Activated CD8-positive, alpha-beta memory T cell treated with anti-CD3 and anti-CD28 coated beads, Interleukin-2, amount 50 U/mL, for 1 hour (primary cell): ENCODE measurements at regions not wholly inside any gene's neighbourhood (a gene's known extent, or its start where the extent isn't known, plus 50 kb on each side); places are given as distances from the start of the nearest gene placed in this dataset.

Experiments used
- DNase-seq: peaks from one replicate; pipeline ENCODE4 v3.0.0-alpha.2; 2020; ENCODE audit errors: extremely low read depth

DNA sequence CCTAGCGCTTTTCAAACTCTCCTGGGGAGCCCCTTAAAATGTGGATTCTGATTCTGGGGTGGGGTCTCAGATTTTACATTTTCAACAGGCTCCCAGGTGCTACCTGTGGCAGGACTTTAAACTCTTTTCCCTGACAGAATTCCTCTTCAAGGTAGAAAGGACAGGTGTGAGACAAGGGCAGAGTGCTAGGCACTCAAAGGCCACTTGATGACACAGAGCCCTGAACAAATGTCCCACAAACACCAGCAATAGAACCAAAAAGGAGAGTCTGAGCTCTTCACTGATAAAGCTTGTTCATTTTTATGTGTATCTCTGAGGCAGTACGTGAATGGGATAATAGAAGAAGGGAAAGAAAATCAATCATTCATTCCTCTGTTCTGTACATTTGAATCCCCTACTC is 77.7 kb upstream of the PELI1 start:
- no peak for DNase-seq

DNA sequence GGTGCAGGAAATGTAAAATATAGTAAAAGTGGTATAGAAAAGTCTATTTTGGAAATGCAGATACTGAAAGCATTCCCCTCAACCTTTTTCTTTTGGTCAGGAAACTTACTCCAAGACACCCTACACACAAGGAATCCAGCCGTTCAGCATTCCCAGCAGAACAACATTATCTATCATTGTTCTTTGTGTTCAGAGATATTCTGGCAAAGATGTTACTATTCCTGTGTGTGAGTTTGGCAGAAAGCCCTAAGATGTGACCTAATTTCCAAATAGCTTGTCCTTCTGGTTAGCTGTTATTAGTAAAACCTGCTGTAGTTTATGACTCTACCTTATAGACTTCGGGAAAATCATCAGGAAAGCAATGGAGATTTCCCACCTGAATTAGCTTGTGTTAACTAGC is 78.1 kb upstream of the PELI1 start:
- DNase-seq = no peak

DNA sequence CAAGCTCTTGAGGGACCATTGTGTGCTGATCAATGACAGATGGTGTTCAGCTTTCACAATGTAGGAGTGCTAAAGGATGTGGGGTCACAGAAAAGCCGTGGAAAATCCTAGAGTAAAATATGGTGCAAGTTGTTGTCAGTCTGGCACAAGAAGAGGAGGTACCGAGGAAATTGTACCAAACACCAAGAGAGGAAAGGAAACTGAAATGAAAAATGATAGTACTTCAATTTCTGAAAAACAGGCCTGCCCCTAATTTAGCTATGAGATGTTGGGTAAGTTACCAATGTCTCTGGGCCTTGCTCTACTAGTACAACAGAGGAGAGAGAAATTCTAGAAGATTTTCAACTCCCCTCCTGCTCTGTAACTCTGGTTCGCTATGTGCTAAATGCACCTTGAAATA is 78.8 kb upstream of the PELI1 start:
- no peak for DNase-seq

DNA sequence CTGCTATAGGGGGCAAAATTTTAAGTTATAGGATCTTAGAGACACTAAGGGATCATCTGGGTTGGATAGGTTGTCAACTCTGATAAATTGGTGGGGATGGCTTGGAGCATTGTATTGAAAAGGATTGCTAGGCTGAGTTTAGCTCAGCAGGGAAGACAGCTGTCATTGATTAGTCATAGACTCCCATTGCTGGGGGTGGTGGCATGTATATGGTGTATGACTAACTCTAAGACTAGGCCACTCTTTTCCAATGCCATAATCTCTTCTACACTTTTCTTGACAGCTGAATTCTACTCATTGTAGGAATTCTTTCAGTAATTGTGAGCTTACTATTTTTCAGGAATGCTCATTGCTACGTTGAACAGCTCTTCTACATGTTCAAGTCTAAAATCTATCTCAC is 81.3 kb upstream of the PELI1 start:
- DNase-seq = no peak

DNA sequence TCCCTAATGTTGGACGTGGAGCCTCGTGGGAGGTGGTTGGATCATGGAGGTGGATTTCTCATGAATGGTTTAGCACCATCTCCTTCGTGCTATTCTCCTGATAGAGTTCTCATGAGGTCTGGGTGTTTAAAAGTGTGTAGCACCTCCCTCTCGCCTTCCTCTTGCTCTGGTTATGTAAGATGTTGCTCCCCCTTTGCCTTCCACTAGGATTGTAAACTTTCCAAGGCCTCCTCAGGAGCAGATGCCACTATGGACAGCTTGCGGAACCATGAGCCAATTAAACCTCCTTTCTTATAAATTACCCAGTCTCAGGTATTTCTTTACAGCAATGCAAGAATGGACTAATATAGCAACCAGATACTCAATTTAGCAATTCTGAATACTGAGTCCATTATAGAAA is 82.4 kb upstream of the PELI1 start:
- DNase-seq = no peak

DNA sequence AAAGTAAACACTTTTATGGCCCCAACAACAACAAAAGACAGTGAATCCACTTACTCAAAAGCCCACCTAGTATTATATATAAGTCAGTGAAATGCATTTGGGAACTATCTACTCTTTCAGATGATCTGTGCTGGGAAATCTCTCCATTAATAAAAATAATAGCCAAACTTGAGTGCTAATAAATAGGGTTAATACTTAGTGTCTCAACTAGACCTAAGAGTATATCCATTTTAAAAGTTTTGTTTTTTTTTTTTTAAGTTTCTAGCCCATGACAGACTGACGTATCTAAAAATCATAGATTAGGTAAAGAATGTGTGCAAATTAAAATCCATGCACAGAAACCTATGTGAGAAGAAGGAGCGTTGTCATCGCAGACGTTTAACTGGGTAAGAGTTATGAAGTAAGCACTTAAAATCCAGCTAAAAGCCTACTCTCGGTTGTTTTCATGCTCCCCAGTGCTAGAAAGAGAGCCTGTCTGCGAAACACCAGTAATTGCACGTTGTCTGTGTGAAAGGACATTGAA is 83.4 kb upstream of the PELI1 start:
- no peak for DNase-seq

DNA sequence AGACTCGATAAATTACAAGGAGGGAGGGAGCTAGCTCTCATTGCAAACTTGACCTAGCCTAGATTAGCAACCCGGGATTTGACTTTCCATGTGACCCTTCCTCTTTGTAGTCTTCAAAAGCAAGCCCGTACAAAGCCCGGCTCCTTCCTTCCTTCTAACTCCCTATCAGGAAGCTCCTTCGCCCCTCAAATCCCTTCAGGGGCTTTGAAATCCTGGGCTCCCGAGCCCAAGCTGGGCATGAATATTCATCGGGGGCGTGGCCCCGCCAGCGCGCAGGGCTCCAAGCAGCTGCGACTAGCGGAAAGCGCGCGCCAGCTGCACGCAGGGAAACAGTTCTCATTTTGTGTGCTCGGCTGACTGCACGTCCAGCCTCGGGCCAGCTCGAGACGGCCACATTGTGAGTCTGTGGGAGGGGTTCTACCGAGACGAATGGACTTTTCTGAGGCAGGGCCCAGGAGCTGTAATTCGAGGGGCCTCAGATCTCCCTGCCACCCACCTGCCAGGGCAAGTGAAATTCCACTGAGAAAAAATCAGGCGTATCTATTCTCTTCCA is 84.0 kb upstream of the PELI1 start:
- DNase-seq = no peak

DNA sequence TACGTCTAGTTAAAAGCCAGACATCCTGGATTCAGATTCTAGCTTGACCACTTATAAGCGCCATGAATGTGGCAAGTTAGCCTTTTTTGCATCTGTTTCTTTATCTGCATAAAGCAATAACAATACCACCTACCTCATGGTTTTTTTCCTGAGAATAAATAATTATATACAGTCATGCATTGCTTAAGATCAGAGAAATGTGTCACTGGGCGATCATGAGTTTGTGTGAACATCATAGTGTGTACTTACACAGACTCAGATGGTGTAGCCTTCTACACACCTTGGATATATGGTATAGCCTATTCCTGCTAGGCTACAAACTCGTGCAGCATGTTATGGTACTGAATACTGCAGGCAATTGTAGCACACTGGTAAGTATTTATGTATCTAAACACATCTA is 84.7 kb upstream of the PELI1 start:
- DNase-seq = no peak

DNA sequence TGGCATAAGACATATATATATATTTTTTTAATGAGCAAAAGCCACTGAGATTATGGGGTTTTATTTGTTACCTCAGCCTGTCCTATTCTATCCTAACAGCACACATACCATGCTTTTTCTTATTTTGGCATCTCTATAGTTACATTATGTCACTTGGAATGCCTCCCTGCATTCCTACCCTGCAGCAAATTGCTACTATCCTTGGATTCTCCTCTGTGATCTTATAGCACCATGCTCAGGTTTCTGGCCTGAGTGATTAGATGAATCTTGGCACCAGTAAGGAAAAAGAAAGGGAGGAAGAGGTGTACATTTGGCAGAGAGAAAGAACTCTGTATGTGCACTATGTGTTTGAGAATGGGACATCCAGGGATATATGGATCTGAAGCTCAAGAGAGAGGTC is 86.3 kb upstream of the PELI1 start:
- no peak for DNase-seq

DNA sequence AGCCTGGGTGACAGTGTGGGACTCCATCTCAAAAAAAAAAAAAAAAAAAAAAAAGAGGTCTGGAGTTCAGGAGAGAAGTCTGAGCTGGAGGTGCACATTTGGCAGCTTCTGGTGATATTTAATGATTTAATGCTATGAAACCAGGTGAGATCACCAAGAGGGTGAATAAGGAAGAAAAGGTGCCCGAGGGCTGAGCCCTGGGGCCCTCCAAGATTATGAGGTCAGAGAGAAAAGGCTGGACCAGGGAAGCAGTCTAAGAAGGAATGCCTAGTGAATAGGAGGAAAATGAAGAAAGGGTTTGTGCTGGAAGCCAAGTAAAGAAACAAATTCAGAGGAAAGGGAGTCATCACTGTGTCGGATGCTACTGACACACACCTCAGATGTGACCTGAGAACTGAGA is 88.0 kb upstream of the PELI1 start:
- DNase-seq = no peak

DNA sequence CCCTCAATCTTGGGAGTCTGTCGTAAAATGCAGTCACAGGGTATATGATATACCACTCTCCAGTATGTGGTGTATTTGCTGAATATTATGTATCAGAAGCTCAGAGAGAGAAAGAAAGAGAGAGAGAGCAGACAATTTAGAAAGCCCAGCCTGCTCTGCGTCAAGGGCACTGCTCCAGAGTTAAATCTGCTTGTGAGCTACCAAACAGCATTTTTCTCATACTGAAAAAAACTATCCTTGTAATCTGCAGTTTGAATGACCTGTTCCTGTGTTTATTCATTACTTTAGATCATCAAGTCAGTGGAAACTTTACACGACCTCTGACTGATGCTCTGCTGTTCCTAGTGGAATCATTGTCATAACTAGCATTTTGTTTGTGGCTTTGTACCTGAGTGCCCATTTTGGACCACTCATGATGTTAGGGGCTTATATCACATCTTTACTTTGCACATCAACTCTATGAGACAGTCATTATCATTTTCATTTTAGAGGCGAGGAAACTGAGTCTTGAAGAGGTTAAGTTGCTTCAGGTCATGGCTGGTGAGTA is 89.2 kb upstream of the PELI1 start:
- DNase-seq = no peak

DNA sequence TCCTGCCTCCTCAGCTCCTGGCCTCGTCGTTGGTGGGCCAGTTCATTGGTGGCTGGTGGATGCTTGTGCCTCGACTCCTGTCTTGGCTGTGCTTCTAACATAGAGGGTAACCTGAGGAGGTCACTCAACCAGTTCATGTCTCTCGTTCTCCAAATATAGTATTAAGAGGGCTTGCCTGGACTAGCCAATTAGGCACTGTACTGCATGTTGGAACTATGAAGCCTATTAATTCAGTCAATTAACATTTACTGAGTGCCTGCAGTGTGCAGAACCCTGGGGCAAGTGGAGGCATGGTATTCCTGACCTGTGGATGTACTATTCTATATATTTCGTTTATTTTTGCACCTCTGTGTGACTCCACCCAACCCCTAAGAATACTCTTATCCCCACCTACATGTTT is 89.9 kb upstream of the PELI1 start:
- no peak for DNase-seq

DNA sequence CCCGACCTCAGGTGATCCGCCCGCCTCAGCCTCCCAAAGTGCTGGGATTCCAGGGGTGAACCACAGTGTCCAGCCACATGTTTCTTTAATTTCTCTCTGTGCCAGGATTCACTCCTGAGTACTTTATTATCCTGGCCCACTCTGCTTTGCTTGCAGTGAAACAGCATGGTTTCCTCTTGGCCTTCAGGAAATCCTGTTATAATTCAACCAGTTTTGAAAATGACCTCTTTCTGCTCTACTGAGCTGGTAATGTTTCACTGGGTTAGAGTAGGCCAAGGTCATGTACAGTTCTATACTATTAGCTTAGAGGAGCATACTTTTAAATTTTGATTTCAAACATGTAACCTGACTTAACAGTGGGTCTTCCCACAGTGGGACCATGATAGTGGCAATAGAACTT is 90.6 kb upstream of the PELI1 start:
- no peak for DNase-seq

DNA sequence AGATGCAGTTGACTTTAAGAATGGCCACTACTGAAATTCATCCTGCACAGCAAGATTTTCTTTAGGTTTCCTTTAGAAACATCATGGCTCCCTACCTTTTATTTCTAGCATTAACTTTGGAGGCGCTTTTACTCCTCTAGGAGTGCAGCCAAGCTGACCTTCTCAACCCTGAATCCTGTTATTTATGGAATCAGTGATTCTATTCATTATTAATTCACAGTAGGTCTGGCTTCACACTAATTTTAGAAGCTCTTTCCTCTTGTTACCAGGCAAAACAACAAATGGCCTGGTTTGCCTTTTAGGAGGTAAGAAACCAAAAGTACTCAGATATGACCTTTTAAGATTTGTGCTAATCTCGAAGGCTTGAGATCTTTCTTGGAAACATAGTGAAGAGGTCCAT is 93.0 kb upstream of the PELI1 start:
- DNase-seq = no peak

DNA sequence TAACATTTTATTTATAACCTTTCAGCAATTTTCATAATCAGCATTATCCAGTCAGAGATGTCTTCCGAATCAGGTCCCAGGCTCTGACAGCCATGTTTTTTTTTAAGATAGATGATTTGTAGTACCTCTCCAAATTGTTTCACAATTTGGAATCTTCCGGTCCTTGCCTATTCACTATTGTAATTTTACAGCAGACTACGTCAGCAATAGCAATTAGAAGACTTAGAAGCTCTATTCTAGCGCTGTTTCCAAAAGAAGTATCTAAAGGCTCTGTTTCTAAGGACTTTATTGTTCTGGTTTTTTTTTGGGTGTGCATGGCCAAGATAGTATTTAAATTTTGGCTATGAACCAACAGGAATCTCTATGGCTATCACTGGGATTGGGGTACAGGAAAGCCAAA is 94.6 kb upstream of the PELI1 start:
- no peak for DNase-seq

DNA sequence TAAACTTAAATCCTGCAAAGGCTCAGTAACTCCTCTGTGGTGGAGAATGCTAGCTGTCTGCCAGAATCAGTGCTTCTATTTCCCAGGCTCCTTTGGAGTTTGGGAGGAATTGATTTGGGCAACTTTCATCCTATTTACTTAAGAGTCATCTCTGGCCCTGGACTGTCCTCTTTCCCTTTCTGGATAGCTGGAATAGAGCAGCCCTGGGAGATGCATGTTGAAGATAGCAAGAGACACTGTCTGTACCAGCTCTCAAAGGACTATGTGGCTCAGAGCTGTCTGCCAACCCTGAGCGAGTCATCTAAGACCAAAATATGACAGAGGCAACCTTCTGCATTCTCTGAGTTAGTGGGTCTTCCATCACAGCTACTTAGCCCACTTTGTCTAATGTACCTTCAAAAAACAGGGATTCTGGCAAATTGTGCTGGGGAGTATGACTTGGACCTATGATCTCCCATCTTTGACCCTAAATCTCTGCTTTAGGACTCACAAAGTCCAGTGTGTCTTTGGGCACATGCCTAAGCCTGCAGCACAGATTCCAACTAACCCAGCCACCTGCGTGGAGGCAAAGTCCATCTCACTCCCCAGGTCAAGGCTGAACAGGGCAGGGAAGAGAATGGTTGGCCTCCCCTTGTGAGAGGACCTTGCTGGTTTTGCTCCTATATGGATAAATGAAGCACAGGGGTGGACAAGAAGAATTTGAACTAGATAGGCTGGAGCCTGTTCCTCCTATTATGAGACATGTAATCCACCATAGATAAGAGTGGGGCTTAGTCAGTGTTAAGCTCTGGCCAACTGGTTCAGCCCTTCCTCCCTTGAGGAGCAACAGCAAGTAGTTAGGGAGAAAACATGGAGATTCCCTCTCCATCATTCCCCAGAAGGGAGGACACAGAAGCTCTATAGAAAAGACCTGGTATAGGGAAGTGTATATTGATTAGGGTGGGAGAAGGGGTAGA is 99.1 kb upstream of the PELI1 start:
- DNase-seq = no peak

DNA sequence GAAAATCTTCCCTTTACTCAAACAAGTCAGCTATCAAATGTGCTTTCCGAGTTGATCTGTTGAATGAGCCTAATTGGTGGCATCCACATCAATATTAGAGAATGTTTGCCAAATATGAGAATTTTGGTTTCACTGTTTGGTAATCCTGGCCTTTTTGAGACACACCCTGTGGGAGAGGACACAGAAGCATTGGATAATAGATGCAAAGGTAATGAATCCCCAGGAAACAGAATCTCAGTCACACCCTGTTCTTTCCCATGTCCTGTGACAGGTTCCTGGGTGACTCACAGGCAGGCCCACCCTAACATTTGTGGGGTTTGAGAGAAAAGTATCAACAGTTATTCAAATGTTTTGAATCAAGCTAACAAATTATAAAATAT is 99.8 kb upstream of the PELI1 start:
- no peak for DNase-seq

DNA sequence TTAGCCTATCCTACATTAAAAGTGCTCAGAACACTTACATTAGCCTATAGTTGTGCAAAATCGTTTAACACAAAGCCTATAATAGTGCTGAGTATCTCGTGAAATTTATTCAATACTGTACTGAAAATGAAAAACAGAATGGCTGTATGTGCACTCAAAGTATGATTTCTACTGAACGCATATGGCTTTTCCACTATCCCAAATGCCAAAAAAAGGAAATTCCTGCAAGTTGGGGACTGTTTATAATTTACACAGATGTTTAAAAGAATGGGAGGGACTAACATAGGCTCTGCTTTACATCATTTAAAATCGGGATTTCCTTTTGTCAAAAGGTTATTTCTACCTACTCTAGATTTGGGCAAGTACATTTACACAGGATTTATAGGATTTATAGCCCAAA is 101.4 kb upstream of the PELI1 start:
- DNase-seq = no peak

DNA sequence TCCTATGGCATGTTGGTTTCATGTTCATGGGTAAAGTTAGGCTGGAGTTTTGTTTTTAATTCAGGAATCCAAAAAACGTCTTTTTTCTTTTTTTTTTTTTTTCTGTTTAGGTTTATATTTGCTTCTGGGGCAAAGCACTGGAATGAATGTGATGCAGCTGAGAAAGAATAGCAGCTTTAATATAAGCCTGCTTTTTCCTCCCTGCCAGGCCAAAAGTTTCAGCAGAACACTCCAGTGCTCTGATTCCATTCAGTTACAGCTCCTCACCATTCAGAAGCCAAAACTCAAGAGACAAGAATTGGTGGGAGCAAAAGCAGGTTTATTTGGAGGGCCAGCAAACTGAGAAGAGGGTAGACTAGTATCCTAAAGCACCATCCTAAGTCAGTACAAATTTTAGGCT is 102.7 kb upstream of the PELI1 start:
- DNase-seq = no peak

DNA sequence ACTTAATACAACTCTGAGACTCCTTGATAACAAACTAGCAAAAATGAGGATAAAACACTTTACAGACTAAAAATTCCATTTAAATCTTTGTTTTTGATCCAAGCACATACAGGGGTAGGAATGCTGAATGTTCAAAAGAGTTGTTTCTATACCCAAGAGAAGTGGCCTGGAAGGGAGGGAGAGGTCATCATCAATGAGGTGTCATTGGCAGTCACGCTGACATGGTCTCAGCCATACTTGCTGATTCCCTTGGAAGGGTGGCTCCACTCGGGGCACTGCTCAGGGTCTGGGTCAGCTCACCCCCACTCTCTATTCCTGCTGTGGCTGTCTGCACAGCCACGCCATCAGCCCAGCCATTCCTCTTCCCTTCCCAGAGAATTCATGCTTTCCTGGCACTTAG is 105.2 kb upstream of the PELI1 start:
- DNase-seq = no peak

DNA sequence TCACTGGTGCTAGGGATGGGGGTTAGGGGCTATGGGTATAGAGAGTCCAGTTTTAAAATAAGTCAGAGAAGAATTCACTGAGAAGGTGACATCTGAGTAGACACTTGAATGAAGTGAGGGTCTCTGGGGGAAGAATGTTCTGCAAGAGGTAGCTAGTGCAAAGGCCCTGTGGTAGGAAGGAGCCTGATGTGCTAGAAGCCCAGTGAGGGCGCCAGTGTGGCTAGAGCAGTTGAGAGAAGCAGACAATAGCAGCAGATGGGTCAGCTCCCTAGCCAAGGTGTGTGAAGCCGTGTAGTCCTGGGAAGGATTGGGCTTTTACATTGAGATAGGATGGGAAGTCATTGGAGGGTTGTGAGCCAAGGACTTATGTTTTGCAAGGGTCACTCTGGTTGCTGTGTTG is 105.8 kb upstream of the PELI1 start:
- DNase-seq = no peak

DNA sequence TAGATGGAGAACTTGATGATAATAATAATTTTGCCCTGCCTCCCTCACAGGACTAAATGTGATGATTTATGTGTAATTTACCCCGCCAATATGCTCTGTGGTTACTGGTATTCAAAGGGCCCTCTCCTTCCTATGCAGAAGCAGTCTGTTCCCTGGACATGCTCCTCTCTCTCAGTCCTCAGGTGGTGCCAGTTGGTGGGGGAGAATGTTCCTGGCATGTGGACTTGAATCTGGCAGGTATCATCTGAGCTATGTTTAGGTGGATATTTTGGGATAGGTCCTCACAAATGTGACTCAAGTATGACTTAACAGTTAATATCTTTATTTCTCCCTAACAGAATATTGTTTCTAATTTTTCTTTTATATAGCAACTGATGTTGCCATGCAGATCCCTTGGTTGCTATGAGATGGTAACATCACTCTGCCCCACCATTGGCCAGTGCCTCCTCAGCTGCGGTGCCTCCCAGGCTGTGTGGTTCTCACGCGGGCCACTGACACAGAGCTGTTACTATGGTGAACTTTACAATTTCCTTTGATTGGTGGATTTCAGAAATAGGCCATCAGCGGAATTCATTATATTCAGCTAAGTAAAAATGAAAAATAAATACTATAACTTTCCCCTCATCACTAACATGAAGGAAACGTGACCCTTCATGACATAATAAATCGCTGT is 106.7 kb upstream of the PELI1 start:
- no peak for DNase-seq
